ENCODE measurements at regions not wholly inside any gene's neighbourhood (a gene's known extent, or its start where the extent isn't known, plus 50 kb on each side); places are given as distances from the start of the nearest gene placed in this dataset.
A peak's percentile ranks its signal among the peaks of the same experiment; 100 is the strongest.

GRCh38 chr6:141139461-141139860 is 993.3 kb upstream of the GJE1 start:
- intact Hi-C loops (cut with DNase I), result no loop called here
- no peak for DNase-seq

- intact Hi-C loops (cut with DNase I), result no loop called here
- no peak for DNase-seq
Observed at GRCh38 chr6:141134723-141135122, 998.0 kb upstream of the GJE1 start.

- peak in 1 of 10 donors; percentile 82 for DNase-seq
- intact Hi-C loops (cut with DNase I), result no loop called here
Observed at GRCh38 chr6:141133836-141134235, 998.9 kb upstream of the GJE1 start.

DNA sequence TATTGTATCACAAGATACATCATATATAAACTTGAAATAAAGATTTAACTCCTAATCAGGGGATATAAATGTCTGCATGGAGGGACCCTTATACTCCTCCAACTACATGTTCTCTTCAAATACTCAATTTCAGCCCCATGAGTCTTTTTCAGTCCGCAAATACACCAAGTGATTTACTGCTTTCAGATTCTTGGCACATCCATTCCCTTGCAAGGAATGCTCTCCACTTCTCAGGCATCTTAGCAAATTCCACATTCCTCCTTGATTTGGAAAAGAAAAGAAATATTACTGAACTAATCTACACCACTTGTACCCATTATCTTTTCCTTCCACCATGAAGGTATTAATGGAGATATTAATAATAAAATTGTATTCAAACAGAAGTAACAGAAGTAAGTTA is 999.4 kb upstream of the GJE1 start:
- intact Hi-C loops (cut with DNase I), result no loop called here
- no peak for DNase-seq

DNA sequence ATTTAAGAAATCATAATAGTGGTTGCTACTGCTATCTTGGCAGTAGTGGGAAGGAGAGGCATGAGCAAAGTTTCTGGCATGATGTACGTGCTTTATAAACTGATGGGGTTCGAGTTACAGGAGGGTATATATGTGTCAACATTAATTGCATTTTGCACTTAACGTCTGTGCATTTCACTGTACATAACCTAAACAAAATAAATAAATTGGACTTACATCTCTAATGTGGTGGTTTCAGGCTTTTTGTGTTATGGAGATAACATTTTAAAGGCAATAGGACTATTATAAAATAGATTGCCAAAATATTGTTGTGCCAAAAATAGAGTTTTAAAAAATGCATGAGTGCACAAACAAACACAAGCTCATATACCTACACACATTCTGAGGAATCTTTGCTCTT is 1001.1 kb upstream of the GJE1 start:
- intact Hi-C loops (cut with DNase I), result no loop called here
- no peak for DNase-seq

DNA sequence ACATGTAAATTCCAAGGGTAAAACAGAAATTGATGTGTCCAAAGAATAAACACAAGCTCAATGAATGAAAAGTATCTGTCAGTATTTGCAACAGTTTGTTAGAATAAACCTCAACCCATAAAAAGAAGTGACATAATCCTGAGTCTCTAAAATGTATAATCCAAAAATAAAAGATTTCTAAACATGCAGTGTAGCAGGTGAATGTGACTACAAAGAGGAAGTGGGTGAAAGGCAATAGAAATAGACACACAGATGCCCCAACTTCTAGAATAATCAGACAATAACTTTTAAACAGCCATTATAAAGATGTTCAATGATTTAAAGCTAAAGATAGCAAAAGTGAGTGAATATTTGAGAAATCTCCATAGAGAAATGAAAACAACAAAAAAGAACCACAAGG is 1009.2 kb upstream of the GJE1 start:
- intact Hi-C loops (cut with DNase I), result no loop called here
- DNase-seq, result no peak

- intact Hi-C loops (cut with DNase I), result no loop called here
- DNase-seq, result no peak
Observed at GRCh38 chr6:141123049-141123448, 1009.7 kb upstream of the GJE1 start.

- intact Hi-C loops (cut with DNase I), result no loop called here
- DNase-seq, result no peak
Observed at GRCh38 chr6:141118991-141119390, 1013.7 kb upstream of the GJE1 start.

- intact Hi-C loops (cut with DNase I), result no loop called here
- DNase-seq, result no peak
Observed at GRCh38 chr6:141117874-141118273, 1014.9 kb upstream of the GJE1 start.

DNA sequence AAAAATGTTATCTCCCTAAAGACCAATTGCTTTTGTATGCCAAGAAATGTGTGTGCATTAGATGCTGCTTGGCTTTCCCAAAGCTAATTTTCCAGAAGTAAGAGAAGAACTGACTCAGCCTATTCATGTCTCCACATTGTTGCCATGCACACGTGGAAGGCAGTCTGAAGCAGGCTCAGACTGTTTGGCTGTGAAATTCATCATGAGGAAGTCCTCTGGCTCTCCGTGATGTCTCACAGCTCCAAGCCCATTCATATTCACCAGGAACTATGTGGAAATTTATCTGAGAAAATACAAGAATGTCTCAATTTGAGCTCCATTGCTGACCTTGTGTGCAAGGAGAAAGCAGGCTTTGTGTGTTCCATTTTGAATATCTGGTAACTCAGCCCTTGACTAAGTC is 1022.2 kb upstream of the GJE1 start:
- DNase-seq, result peak in 2 of 10 donors; percentile 4 to 35

GRCh38 chr6:141107591-141108160 is 1025.0 kb upstream of the GJE1 start:
- intact Hi-C loops (cut with DNase I), result no loop called here
- DNase-seq, result no peak

More for the DNA sequence above, 1022.2 kb upstream of the GJE1 start:
- intact Hi-C loops (cut with DNase I), result no loop called here

GRCh38 chr6:141105481-141105880 is 1027.2 kb upstream of the GJE1 start:
- no peak for DNase-seq

GRCh38 chr6:141103246-141103645 is 1029.5 kb upstream of the GJE1 start:
- intact Hi-C loops (cut with DNase I), result no loop called here
- DNase-seq, result no peak

More at GRCh38 chr6:141105481-141105880, 1027.2 kb upstream of the GJE1 start:
- intact Hi-C loops (cut with DNase I), result no loop called here

DNA sequence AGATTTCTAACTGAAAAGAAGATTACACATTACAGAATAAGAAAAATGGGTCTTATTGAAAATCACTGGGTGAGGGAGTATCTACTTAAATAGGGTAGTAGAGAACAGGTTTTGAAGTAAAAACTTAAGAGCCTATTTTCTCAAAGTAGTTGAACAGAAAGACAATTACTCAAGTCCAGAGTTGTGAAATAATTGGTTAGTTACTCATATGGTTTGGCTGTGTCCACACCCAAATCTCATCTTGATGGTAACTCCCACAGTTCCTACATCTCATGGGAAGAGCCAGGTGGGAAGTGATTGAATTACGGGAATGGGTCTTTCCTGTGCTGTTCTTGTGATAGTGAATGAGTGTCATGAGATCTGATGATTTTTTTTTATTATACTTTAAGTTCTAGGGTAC is 1035.3 kb upstream of the GJE1 start:
- intact Hi-C loops (cut with DNase I), result no loop called here
- DNase-seq, result no peak

DNA sequence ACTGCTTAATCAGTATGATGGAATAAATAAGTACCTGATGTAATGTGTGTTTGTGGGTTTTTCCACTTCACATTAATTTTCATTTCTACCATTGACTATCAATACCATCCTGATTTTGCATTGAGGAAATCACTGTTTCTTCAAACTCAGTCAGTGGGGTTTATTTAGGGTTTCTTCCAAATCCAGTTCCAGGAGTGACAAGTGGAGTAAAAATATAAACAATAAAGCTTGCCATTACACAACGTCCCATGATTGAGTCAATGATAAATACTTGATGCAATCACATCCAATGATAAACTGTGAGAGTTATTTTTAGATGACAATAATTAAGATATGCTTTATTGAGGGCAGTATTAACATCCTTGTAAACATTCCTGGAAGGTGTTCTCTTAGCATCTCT is 1037.4 kb upstream of the GJE1 start:
- no peak for DNase-seq
- intact Hi-C loops (cut with DNase I), result no loop called here

DNA sequence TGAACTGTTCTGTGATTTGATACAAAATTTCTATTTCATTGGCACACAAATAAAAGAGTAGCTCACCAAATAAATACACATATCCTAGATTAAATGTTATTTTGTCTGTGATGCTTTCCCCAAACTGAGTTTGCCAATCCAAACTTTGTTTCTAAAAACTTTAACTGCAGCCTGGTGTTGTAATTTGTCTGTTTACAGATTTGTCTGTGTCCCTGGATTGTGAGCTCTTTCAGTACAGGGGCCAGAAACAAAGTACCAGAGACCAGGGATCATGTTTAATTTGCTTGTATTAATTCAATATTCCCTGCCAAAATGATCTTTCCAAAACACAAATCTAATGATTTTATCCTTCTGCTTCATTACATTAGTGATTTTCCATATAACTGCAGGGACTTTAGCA is 1044.6 kb upstream of the GJE1 start:
- intact Hi-C loops (cut with DNase I), result no loop called here
- DNase-seq, result no peak

DNA sequence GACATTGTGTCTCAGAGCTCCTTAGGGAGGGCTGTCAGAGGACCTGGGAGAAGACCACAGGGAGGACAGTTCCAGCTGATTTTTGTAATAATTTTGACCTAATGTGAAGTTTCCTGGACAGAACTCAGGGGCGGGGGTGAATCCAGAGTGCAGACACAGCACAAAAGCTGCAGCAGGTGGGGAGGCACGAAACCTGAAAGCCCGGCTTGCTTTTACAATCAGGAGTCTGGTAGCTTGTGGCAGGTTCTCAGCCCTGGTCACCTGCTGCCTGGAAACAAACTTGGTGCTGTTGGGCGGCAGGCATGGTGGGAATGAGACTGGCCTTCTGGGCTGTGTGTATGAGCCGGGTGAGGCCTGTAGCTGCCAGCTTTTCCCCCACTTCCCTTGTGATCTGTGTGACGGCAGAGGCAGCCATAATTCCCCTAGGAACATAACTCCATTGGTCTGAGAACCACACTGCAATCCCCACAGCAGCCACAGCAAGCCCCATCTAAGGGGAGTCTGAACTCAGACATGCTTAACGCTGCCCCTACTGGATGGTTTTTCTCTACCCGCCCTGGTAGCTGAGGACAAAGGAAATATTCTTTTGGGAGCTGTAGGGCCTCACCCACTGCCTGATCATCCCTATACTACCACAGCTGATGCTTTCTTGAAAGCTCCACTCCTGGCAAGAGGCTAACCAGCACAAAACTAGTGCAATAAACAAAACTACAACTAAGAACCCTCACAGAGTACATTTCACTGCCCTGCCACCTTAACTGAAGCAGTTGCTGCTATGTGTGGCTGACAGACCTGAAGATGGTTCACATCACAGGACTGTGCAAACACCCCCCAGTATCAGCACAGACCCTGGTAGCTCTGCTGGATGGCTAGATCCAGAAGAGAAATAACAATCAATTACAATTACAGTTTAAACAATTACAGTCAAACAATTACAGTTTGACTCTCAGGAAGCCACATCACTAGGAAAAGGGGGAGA is 1055.1 kb upstream of the GJE1 start:
- peak in 1 of 10 donors; percentile 35 for DNase-seq
- intact Hi-C loops (cut with DNase I), result no loop called here

DNA sequence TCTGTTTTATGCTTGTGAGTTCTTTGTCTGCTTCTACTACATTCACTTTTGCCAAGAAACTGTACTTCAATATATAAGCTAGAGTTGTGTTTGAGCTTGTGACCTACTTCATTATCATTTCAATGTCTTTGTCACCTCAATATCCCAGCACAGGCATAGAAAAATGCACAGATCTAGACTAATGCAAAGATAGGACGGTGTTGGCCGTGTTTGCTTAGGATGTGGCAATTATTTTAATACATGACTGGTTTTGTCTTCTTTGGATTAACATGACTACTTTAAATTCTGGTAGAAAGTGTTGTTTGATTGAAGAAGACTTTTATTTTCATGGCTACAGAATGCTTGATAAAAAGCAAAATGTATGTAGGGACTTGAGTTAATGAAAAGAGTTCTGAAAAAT is 1075.0 kb upstream of the GJE1 start:
- no peak for DNase-seq
- intact Hi-C loops (cut with DNase I), result no loop called here

DNA sequence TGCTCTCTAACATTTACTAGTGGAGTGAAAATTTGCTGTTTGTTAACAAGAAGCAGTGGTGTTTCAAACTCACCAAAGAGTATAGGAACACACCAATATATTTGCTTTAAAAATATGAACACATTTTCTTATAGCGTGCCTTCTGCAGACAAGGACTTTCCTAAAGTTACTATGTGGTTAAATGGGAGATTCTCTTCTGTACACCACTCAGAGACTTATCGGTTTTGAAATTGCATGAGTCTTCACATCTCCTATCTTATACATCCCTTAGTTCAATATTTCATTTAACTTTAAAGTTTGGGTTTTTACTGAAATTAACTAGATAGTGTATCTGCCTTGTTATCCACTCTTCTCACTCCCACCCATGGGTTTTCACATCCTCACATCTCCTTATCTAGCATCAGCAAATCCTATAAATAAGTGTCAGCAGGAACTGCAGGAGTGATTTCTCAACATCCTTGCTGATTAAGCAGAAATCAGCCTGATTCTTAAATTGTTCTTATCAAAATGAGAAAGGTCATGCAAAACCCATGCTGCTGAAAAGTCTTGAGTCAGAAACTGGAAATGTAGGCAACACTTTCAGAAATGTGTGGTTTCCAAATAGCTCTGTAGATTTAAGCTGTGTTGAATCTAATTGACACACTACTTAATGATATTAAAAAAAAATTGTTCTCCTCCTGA is 1075.6 kb upstream of the GJE1 start:
- no peak for DNase-seq
- intact Hi-C loops (cut with DNase I), result no loop called here

DNA sequence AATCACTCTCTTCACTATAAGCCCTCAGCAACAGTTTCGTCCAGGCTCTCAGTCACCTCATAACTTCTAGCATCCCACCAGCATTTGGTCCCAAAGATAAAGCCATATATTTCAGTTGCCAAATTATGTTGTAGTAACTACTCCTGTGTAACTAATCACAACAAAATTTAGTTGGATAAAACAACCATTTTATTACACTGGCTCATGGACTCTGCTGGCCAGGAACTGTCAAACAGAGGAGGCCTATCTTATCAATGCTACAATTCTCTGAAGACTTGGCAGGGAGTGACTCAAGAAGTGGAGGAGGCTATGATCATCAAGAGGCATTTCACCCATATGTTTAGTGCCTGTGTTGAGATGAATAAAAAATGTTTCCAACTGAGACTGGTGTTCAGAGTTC is 1082.3 kb upstream of the GJE1 start:
- intact Hi-C loops (cut with DNase I), result no loop called here
- DNase-seq, result no peak

DNA sequence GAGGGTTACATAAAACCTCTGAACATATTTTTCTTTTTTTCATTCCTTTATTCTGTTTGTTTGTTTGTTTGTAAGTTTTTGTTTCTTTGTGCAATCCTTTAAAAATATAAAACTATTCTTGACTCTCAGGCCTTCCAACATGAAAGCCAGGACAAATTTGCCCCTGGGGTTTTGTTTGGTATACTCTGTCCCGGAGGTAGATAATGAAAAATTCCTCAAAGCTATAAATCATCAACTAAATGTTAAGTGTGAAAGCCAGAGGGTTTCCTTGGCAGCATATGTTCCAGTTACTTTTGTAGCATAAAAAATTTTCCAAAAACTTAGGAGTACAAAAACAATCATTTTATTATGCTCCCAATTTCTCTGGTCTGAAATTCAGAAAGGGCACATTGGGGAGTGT is 1084.3 kb upstream of the GJE1 start:
- no peak for DNase-seq
- intact Hi-C loops (cut with DNase I), result no loop called here

Data from posterior cingulate gyrus (tissue), 11 donors.